ENCODE measurements at regions not wholly inside any gene's neighbourhood (a gene's known extent, or its start where the extent isn't known, plus 50 kb on each side); places are given as distances from the start of the nearest gene placed in this dataset.

DNA sequence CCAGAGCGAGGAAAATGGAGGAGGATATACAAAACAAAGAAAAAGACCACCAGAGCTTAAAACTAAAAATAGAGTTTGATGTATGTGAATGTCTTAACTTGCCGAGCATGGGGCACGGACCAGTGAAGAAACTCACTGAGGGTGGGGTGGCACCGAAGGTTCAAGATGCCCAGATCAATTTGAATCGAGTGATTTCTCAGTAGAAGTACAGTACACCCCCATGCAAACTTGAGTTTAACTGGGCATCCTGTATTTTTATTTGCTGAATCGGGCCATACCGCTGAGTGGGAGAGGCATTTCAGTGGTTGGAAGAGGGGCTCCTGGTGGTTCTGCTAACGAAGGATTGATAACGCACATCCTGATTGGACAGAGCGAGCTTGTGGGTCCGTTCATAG, 81.7 kb downstream of the ANKRD60 start:
- TF ChIP-seq, protein P1, sequence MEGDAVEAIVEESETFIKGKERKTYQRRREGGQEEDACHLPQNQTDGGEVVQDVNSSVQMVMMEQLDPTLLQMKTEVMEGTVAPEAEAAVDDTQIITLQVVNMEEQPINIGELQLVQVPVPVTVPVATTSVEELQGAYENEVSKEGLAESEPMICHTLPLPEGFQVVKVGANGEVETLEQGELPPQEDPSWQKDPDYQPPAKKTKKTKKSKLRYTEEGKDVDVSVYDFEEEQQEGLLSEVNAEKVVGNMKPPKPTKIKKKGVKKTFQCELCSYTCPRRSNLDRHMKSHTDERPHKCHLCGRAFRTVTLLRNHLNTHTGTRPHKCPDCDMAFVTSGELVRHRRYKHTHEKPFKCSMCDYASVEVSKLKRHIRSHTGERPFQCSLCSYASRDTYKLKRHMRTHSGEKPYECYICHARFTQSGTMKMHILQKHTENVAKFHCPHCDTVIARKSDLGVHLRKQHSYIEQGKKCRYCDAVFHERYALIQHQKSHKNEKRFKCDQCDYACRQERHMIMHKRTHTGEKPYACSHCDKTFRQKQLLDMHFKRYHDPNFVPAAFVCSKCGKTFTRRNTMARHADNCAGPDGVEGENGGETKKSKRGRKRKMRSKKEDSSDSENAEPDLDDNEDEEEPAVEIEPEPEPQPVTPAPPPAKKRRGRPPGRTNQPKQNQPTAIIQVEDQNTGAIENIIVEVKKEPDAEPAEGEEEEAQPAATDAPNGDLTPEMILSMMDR (IDR thresholded peaks at IDR 0.05; ENCODE audit: unreplicated experiment in 3 of 3): no peak
- Mint-ChIP-seq H3K36me3 (ENCODE audit: low read depth) (no peaks in the 10 kb centered on the region), H3K4me3 (no peak overlapping the region), H3K4me1 (peaks cover 25% of the 10 kb centered on the region), H3K27me3 (ENCODE audit: low read depth) (peaks cover 31% of the 10 kb centered on the region), H3K27ac (peak overlapping the region; percentile 62 to 71 (median 67)), H3K9me3 (peaks cover 5% of the 10 kb centered on the region)

DNA sequence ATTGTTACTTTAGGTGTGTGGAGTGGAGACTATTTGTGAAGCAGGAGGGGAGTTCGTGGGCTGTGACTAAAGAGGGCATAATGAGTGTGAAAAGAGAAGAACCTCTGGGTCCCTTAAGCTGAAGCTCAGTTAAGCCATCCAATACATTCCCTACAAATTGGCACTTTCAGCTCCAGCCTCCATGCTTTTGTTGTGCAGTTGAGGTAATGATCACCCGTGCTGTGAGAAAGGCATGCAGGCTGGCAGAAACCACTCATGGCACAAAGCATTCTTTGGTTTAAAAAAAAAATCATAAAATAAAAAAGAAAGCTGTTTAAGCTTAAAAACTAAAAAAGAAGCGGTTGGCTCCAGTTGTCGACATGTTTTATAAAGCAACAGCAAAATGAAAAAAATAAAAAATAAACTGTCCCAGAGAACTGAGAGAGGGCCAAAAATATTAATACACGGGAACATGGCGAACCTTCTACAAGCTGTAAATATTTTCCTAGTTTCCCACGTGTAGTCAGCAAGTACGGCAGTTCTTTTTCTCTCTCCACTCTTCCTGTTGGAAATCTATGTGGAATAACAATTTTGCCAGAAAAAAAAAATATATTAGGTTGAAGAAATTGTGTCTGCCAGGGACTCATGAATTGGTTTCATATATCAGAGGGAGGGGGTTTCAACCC, 82.2 kb downstream of the ANKRD60 start:
- TF ChIP-seq, protein P1 (IDR thresholded peaks at IDR 0.05; ENCODE audit: unreplicated experiment in 3 of 3): no peak
- peaks cover 5% of the 10 kb centered on the region for H3K9me3 Mint-ChIP-seq
- H3K4me3 Mint-ChIP-seq: no peak overlapping the region
- no peaks in the 10 kb centered on the region for H3K36me3 Mint-ChIP-seq (ENCODE audit: low read depth)
- H3K27me3 Mint-ChIP-seq (ENCODE audit: low read depth): peaks cover 34% of the 10 kb centered on the region
- peak overlapping the region; percentile 62 to 71 (median 67) for H3K27ac Mint-ChIP-seq
- H3K4me1 Mint-ChIP-seq: peaks cover 25% of the 10 kb centered on the region

DNA sequence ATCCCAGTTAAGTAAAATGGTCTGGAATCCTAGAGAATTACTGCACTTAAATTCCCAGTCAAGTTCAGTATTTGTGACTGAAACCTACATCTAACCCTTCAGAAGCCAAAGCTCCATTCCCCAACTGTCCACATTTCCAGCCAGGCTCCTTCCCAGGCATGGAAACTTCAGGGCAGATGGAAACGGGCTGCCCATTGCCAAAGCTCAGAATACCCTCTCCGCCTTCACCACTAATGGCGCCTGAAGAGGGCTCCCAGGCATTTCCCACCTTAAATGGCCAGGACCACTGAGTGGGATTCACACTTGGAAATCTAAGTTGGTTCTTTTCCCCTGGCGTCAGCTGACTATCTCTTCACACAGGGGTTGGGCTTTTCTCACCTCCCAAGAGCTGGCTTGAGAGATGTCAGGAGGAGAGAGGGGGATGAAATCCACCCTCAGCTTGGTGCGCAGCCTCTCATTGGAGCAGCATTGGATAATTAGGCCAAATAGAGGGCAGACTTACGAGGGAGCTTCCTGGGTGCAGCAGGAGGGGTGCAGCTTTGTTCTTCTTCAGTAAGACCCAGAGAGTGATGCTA, 82.9 kb downstream of the ANKRD60 start:
- H3K4me1 Mint-ChIP-seq: peaks cover 25% of the 10 kb centered on the region
- peaks cover 5% of the 10 kb centered on the region for H3K9me3 Mint-ChIP-seq
- H3K4me3 Mint-ChIP-seq: no peak overlapping the region
- H3K27me3 Mint-ChIP-seq (ENCODE audit: low read depth): peaks cover 34% of the 10 kb centered on the region
- TF ChIP-seq, protein P1 (IDR thresholded peaks at IDR 0.05; ENCODE audit: unreplicated experiment in 3 of 3): no peak
- no peaks in the 10 kb centered on the region for H3K36me3 Mint-ChIP-seq (ENCODE audit: low read depth)
- H3K27ac Mint-ChIP-seq: peak overlapping the region in 1 of 3 experiments; percentile 71

DNA sequence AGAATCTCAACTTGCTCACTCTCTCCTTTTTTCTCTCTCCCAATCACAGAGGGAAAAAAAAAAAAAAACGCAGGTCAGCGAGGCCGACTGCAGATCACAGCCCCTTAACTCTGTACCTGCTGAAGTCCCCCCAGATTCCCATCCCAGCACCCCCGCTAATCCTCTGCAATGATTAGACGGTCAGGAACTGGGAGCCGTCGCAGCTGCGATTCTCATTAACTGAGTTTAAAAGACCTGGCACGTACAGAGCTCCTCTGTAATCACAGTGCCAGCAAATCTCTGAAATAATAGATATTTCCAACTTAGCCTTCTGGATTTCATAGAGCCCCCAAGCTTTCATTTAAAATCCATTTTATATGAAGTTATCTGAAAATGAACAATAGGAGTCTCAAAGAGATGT, 84.4 kb downstream of the ANKRD60 start:
- TF ChIP-seq, protein P1 (IDR thresholded peaks at IDR 0.05; ENCODE audit: unreplicated experiment in 3 of 3): no peak
- H3K36me3 Mint-ChIP-seq (ENCODE audit: low read depth): no peaks in the 10 kb centered on the region
- no peak overlapping the region for H3K27ac Mint-ChIP-seq
- peaks cover 30% of the 10 kb centered on the region for H3K27me3 Mint-ChIP-seq (ENCODE audit: low read depth)
- H3K4me1 Mint-ChIP-seq: peaks cover 12% of the 10 kb centered on the region
- peaks cover 5% of the 10 kb centered on the region for H3K9me3 Mint-ChIP-seq
- no peak overlapping the region for H3K4me3 Mint-ChIP-seq

DNA sequence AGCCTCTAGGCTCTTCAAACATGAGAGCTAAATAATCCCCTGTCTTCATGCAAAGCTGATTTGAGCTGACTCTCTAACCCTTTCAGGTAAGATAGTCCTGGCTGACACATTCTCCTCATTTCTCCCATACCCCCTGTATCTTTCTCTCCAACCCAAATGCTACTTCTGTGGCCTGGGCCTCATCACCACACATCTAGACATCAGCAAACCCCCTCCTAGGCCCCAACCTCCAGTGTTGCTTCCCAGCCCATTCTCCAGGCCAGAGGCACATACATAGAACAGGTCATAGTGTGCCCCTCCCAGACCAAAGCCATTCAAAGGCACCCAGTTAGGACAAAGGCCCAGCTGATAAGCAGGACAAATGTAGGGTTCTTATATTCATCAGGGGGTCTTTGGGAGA, 84.9 kb downstream of the ANKRD60 start:
- Mint-ChIP-seq H3K9me3 (peaks cover 5% of the 10 kb centered on the region), H3K36me3 (ENCODE audit: low read depth) (no peaks in the 10 kb centered on the region), H3K27ac (no peak overlapping the region), H3K27me3 (ENCODE audit: low read depth) (peaks cover 30% of the 10 kb centered on the region), H3K4me1 (peaks cover 11% of the 10 kb centered on the region), H3K4me3 (no peak overlapping the region)
- TF ChIP-seq, protein P1 (IDR thresholded peaks at IDR 0.05; ENCODE audit: unreplicated experiment in 3 of 3): no peak

DNA sequence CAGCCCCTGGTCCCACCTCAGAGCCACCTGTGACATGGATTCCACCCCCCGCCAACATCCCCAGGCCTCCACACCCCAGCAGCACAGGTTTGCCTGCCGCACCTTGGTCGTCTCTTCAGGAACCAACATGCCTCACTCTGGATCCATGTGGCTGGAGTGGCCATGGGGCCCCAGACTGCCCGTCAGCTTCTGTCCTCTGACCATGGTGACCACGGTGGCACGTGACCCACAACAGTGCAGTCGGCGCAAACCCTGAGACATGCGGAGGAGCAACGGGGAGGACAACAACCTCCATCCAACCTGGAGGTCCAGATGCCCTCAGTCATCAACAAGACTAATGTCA, 85.6 kb downstream of the ANKRD60 start:
- Mint-ChIP-seq H3K27me3 (ENCODE audit: low read depth) (peaks cover 31% of the 10 kb centered on the region), H3K4me1 (peaks cover 11% of the 10 kb centered on the region), H3K27ac (no peak overlapping the region), H3K4me3 (no peak overlapping the region), H3K9me3 (peaks cover 2% of the 10 kb centered on the region), H3K36me3 (ENCODE audit: low read depth) (no peaks in the 10 kb centered on the region)
- TF ChIP-seq, protein P1 (IDR thresholded peaks at IDR 0.05; ENCODE audit: unreplicated experiment in 3 of 3): no peak
